ENCODE measurements at regions not wholly inside any gene's neighbourhood (a gene's known extent, or its start where the extent isn't known, plus 50 kb on each side); places are given as distances from the start of the nearest gene placed in this dataset.

- TF ChIP-seq CTCF (IDR thresholded peaks at IDR 0.05; ENCODE audit: low read depth, low read length), result no peak
- H3K4me3 ChIP-seq (ENCODE audit: low read depth, low read length), result no peak overlapping the region
Observed at GRCh38 chr3:22349215-22349851, 598.3 kb upstream of the ZNF385D start.

GRCh38 chr3:22351806-22352205, 600.8 kb upstream of the ZNF385D start:
- TF ChIP-seq CTCF (IDR thresholded peaks at IDR 0.05; ENCODE audit: low read depth, low read length), result no peak
- H3K4me3 ChIP-seq (ENCODE audit: low read depth, low read length), result no peak overlapping the region

- no peak for TF ChIP-seq CTCF (IDR thresholded peaks at IDR 0.05; ENCODE audit: low read depth, low read length)
- H3K4me3 ChIP-seq (ENCODE audit: low read depth, low read length), result no peak overlapping the region
Observed at GRCh38 chr3:22353126-22353525, 602.1 kb upstream of the ZNF385D start.

GRCh38 chr3:22358334-22358733, 607.3 kb upstream of the ZNF385D start:
- no peak for TF ChIP-seq CTCF (IDR thresholded peaks at IDR 0.05; ENCODE audit: low read depth, low read length)
- H3K4me3 ChIP-seq (ENCODE audit: low read depth, low read length), result no peak overlapping the region

GRCh38 chr3:22360164-22360563, 609.2 kb upstream of the ZNF385D start:
- TF ChIP-seq CTCF (IDR thresholded peaks at IDR 0.05; ENCODE audit: low read depth, low read length), result no peak

GRCh38 chr3:22360970-22361369, 610.0 kb upstream of the ZNF385D start:
- TF ChIP-seq CTCF (IDR thresholded peaks at IDR 0.05; ENCODE audit: low read depth, low read length), result no peak
- H3K4me3 ChIP-seq (ENCODE audit: low read depth, low read length), result no peak overlapping the region

More at GRCh38 chr3:22360164-22360563, 609.2 kb upstream of the ZNF385D start:
- H3K4me3 ChIP-seq (ENCODE audit: low read depth, low read length), result no peak overlapping the region

GRCh38 chr3:22361521-22361920, 610.5 kb upstream of the ZNF385D start:
- H3K4me3 ChIP-seq (ENCODE audit: low read depth, low read length), result no peak overlapping the region
- no peak for TF ChIP-seq CTCF (IDR thresholded peaks at IDR 0.05; ENCODE audit: low read depth, low read length)

All from WI38 (cell line).